ENCODE measurements at regions not wholly inside any gene's neighbourhood (a gene's known extent, or its start where the extent isn't known, plus 50 kb on each side); places are given as distances from the start of the nearest gene placed in this dataset.
"Not testable (repeated sequence)": the region's sequence is repeated elsewhere in the genome, so short reads cannot be mapped to it uniquely, and the experiment has no call there.

DNA sequence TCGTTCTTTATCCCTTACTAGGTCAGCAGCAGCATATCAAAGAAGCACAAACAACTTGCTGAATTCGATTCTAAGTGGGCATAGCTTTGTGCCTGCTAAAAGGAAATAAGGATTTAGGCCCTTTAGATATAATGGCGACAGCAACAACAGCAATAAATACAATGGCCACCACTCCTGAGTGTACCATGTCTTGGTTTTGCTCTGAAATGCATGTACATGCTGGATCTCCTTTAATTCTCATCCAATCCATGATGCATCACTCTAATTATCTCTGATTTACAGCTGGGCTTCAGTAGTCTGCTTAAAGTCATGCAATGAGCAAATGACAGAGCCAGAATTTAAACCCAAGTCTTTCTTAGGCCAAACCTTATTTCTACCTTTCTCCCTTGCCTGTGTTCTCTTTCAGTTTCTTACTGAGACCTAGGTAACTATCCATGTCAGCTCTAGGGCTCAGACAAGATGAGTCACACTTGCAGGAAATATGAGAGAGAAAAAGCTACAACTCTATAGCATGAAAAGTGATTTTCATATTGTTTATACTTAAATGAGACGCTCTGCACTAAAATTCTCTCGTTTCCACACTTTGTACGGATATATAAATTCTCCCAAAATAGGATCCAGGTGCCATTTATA is 111.8 kb downstream of the HMHB1 start:
- Mint-ChIP-seq H3K27me3 (no peaks in the 10 kb centered on the region), H3K27ac (no peak overlapping the region), H3K4me1 (ENCODE audit: low read depth) (no peaks in the 10 kb centered on the region), H3K4me3 (no peak overlapping the region), H3K9me3 (no peaks in the 10 kb centered on the region), H3K36me3 (ENCODE audit: low read depth) (no peaks in the 10 kb centered on the region)

DNA sequence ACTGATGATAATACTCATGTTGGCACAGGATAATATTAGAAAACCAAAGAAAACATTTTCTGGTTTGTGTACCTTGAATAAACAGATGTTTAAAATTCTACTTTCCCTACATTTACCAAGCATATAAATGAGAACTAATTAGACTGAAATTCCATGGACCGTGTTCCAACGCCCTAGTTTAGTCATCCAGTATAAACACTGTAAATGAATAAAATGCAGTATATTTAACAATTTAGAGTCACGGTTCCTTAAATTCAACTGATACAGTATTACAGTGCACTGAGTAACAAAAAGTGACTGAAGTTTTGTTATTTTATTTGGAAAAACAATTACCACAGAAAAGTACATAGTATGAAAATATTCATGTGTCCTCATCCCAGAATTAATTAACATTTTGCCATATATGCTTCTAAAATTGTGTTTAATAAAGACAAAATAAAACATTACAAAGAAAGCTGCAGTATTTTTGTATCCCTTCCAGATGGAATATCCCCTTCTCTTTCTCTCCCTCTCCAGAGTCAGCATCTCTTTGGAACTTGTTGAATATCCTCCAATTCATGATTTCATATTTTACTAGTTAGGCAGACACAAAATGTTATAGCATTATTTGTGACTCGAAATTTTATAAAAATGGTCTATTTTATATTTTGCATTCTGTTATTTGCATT is 112.5 kb downstream of the HMHB1 start:
- Mint-ChIP-seq H3K27ac (no peak overlapping the region), H3K4me3 (no peak overlapping the region), H3K4me1 (ENCODE audit: low read depth) (no peaks in the 10 kb centered on the region), H3K36me3 (ENCODE audit: low read depth) (no peaks in the 10 kb centered on the region), H3K27me3 (no peaks in the 10 kb centered on the region), H3K9me3 (no peaks in the 10 kb centered on the region)

DNA sequence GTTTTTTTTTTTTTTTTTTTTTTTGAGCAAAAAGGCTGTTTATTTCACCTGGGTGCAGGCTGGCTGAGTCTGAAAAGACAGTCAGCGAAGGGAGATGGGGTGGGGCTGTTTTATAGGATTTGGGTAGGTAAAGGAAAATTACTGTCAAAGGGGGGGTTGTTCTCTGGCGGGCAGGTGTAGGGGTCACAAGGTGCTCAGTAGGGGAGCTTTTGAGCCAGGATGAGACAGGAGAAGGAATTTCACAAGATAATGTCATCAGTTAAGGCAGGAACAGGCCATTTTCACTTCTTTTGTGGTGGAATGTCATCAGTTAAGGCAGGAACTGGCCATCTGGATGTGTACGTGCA is 113.0 kb downstream of the HMHB1 start:
- H3K9me3 Mint-ChIP-seq; H3K27ac Mint-ChIP-seq; H3K36me3 Mint-ChIP-seq (ENCODE audit: low read depth); H3K4me1 Mint-ChIP-seq (ENCODE audit: low read depth); H3K27me3 Mint-ChIP-seq; H3K4me3 Mint-ChIP-seq: not testable (repeated sequence)

DNA sequence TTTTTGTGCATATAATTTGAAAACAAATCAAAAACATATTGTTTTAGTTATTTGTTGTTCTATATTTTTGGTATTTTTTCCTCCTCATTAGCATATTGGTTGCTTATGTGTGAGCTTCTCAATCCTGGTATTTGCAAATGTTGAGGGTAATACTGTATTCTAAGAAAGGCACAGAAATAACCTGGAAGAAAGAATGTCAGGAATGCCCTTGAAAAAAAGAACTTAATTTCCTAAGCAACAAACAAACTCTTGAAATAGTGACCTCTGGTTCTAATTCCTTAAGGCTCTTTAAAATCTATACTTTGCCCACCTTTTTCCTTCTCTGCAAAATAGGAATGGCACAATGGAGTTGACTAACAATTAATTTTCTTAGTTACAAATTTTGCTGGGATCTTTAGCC is 117.5 kb downstream of the HMHB1 start:
- Mint-ChIP-seq H3K27me3 (peaks cover 1% of the 10 kb centered on the region), H3K4me1 (ENCODE audit: low read depth) (no peaks in the 10 kb centered on the region), H3K4me3 (no peak overlapping the region), H3K9me3 (peaks cover 2% of the 10 kb centered on the region), H3K36me3 (ENCODE audit: low read depth) (no peaks in the 10 kb centered on the region), H3K27ac (no peak overlapping the region)

DNA sequence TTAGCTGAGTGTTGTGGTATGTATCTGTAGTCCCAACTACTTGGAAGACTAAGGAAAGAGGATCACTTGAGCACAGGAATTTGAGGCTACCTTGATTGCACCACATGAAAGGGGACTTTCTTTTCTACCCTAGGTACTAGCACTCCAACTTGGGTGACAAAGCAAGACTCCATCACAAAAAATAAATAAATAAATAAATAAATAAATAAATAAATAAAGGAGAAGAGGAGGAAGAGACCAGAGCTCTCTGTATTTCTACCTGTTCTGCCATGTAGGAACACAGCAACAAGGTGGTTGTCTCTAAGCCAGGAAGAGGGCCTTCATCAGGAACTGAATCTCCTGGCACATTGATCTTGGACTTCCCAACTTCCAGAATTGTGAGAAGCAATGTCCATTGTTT is 118.6 kb downstream of the HMHB1 start:
- no peak overlapping the region for H3K4me3 Mint-ChIP-seq
- H3K36me3 Mint-ChIP-seq (ENCODE audit: low read depth): no peaks in the 10 kb centered on the region
- H3K4me1 Mint-ChIP-seq (ENCODE audit: low read depth): no peaks in the 10 kb centered on the region
- peaks cover 4% of the 10 kb centered on the region for H3K27me3 Mint-ChIP-seq
- H3K27ac Mint-ChIP-seq: no peak overlapping the region
- peaks cover 8% of the 10 kb centered on the region for H3K9me3 Mint-ChIP-seq

DNA sequence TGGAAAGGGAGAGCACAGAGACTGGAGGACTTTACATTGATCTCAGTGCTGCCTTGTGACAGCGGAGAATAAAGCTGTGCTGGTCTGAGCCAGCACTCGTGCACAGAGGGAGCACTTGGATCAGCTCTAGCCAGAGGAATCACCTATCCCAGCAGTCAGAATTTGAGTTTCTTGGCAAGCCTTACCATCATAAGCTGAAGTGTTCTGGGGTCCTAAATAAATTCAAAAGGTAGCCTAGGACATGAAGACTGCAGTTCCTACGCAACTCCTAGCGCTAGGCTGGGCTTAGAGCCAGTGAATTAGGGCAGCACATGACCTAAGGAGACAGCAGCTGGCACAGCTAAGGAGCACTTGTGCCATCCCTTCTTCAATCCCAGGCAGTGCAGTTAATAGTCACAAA is 119.5 kb downstream of the HMHB1 start:
- no peak overlapping the region for H3K27ac Mint-ChIP-seq
- no peaks in the 10 kb centered on the region for H3K36me3 Mint-ChIP-seq (ENCODE audit: low read depth)
- peaks cover 8% of the 10 kb centered on the region for H3K9me3 Mint-ChIP-seq
- no peaks in the 10 kb centered on the region for H3K4me1 Mint-ChIP-seq (ENCODE audit: low read depth)
- H3K4me3 Mint-ChIP-seq: no peak overlapping the region
- H3K27me3 Mint-ChIP-seq: peaks cover 4% of the 10 kb centered on the region

DNA sequence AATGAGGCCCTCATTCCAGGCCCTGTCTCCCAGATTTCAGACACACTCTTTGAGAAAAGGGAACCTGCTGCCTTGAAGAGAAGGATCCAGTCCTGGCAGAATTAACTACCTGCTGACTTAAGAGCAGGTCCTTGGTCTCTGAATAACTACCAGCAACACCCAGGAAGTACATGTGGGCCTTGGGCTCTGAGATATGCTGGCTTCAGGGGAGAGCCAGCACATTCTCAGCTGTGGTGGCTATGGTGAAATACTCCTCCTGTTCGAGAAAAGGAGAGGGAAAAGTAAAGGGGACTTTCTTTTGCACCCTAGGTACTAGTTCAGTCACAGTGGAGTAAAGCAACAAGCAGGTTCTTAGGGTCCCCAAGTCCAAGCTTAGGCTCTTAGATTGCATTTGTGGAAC is 120.0 kb downstream of the HMHB1 start:
- H3K36me3 Mint-ChIP-seq (ENCODE audit: low read depth): no peaks in the 10 kb centered on the region

DNA sequence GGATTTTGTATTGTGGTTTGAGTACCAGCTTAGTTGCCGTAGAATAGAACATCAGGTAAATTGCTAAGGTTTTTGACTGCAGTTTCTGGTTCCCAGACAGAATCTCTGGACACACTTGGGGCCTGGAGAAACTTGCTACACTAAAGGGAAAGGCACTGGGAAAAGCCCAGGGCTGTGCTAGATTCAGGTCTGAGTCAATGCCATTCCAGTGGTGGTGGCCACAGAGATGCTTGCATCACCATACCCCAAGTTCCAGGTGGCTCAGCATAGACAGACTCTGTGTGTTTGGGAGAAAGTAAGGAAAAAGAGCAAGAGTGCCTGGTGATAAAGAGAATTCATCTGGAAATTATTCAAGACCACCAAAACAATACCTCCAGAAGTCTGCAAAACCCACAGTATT is 120.6 kb downstream of the HMHB1 start:
- H3K9me3 Mint-ChIP-seq: peaks cover 8% of the 10 kb centered on the region
- H3K4me3 Mint-ChIP-seq: no peak overlapping the region
- no peak overlapping the region for H3K27ac Mint-ChIP-seq
- no peaks in the 10 kb centered on the region for H3K36me3 Mint-ChIP-seq (ENCODE audit: low read depth)
- no peaks in the 10 kb centered on the region for H3K4me1 Mint-ChIP-seq (ENCODE audit: low read depth)
- peaks cover 4% of the 10 kb centered on the region for H3K27me3 Mint-ChIP-seq

More for the DNA sequence above, 120.0 kb downstream of the HMHB1 start:
- Mint-ChIP-seq H3K27me3 (peaks cover 4% of the 10 kb centered on the region), H3K9me3 (peaks cover 8% of the 10 kb centered on the region), H3K4me3 (no peak overlapping the region), H3K4me1 (ENCODE audit: low read depth) (no peaks in the 10 kb centered on the region), H3K27ac (no peak overlapping the region)

DNA sequence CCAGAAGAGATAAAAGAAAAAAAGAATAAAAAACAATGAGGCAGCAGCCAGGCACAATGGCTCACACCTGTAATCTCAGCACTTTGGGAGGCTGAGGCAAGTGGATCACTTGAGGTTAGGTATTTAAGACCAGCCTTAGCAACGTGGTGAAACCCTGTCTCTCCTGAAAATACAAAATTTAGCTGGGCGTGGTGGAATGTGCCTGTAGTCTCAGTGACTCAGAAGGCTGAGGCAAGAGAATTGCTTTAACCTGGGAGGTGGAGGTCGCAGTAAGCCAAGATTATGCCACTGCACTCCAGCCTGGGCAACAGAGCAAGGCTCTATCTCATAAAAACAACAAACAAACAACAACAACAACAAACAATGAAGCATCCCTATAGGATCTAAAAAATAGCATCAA is 121.5 kb downstream of the HMHB1 start:
- H3K9me3 Mint-ChIP-seq: peaks cover 8% of the 10 kb centered on the region
- H3K4me1 Mint-ChIP-seq (ENCODE audit: low read depth): no peaks in the 10 kb centered on the region
- H3K4me3 Mint-ChIP-seq: no peak overlapping the region
- no peaks in the 10 kb centered on the region for H3K36me3 Mint-ChIP-seq (ENCODE audit: low read depth)
- H3K27ac Mint-ChIP-seq: no peak overlapping the region
- peaks cover 4% of the 10 kb centered on the region for H3K27me3 Mint-ChIP-seq

DNA sequence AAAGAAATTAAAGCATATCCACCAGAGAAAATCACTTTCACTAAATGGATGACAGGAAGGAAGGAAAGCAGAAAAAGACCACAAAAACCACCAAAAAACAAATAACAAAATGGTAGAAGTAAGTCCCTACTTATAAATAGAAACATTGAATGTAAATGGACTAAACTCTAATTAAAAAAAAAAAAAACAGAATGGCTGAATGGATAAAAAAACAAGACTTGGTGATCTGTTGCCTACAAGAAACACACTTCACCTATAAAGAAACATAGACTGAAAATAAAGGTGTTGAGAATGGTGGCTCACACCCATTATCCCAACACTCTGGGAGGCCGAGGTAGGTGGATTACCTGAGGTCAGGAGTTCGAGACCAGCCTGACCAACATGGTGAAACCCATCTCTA is 122.9 kb downstream of the HMHB1 start:
- Mint-ChIP-seq H3K4me1 (ENCODE audit: low read depth) (no peaks in the 10 kb centered on the region), H3K9me3 (peaks cover 8% of the 10 kb centered on the region), H3K27ac (no peak overlapping the region), H3K36me3 (ENCODE audit: low read depth) (no peaks in the 10 kb centered on the region), H3K4me3 (no peak overlapping the region), H3K27me3 (peaks cover 4% of the 10 kb centered on the region)

DNA sequence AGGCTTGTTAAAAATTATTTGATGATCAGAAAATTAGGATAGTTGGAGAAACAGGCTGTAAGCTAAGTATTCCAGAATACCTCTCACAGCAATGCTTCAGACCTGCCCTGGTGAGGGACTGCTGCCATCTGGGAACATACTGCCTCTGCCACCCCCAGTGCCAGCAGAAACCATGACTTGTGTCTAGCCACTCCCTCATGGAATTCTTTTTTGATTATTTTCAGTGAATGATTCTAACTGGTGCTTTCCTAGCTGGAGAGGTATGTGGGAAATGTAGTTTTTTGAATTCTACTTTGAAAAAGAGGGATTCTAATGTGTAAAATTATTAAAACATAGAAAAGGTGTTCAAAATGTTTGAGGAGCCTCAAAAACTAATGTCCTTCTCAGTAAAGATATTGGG is 126.3 kb downstream of the HMHB1 start:
- Mint-ChIP-seq H3K4me3 (no peak overlapping the region), H3K36me3 (ENCODE audit: low read depth) (no peaks in the 10 kb centered on the region), H3K4me1 (ENCODE audit: low read depth) (no peaks in the 10 kb centered on the region), H3K27me3 (peaks cover 4% of the 10 kb centered on the region), H3K27ac (no peak overlapping the region), H3K9me3 (peaks cover 12% of the 10 kb centered on the region)

DNA sequence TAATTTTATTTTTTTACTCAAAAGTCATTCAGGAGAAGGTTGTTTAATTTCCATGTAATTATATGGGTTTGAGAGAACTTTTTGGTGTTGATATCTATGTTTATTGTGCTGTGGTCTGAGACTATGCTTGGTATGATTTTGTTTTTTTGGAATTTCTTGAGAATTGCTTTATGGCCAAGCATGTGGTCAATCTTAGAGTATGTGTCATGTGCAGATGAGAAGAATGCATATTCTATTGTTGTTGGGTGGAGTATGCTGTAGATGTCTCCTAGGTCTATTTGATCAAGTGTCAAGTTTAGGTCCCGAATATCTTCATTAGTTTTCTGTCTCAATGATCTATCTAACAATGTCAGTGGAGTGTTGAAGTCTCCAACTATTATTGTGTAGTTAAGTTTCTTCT is 134.9 kb downstream of the HMHB1 start:
- Mint-ChIP-seq H3K27me3 (peaks cover 18% of the 10 kb centered on the region), H3K27ac (no peak overlapping the region), H3K4me3 (no peak overlapping the region), H3K4me1 (ENCODE audit: low read depth) (no peaks in the 10 kb centered on the region), H3K9me3 (peaks cover 12% of the 10 kb centered on the region), H3K36me3 (ENCODE audit: low read depth) (no peaks in the 10 kb centered on the region)

DNA sequence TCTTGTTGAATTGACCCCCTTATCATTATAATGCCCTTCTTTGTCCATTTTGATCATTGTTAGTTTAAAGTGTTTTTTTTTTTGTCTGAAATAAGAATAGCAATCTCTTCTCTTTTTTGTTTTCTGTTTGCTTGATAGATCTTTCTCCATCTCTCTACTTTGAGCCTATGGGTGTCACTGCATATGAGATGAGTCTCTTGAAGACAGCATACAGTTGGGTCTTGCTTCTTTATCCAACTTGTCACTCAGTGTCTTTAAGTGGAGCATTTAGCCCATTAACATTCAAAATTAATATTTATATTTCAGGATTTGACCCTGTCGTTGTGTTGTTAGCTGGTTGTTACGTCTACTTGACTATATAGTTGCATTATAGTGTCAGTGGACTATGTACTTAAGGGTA is 135.4 kb downstream of the HMHB1 start:
- Mint-ChIP-seq H3K27me3 (peaks cover 18% of the 10 kb centered on the region), H3K4me1 (ENCODE audit: low read depth) (no peaks in the 10 kb centered on the region)

DNA sequence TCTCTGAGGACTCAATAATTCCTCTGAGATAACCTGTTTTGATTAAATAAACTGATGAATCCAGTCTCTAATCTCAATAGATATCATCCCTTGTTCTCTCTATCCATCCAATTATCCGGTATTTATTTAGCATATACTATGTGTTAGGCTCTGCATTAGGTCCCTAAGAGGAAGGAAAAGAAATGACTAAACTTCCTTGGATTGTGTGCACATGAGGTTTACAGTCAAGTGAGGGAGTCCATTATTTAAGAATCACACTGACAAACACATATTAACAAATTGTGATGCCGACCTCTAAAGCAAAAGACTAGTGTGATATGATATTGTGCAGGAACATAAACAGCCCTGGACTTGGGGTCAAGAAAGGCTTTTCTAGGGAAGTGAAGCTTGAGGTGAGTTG is 140.8 kb downstream of the HMHB1 start:
- no peaks in the 10 kb centered on the region for H3K36me3 Mint-ChIP-seq (ENCODE audit: low read depth)
- no peak overlapping the region for H3K4me3 Mint-ChIP-seq
- H3K9me3 Mint-ChIP-seq: no peaks in the 10 kb centered on the region
- H3K4me1 Mint-ChIP-seq (ENCODE audit: low read depth): no peaks in the 10 kb centered on the region
- peaks cover 19% of the 10 kb centered on the region for H3K27me3 Mint-ChIP-seq
- no peak overlapping the region for H3K27ac Mint-ChIP-seq

More for the DNA sequence above, 135.4 kb downstream of the HMHB1 start:
- Mint-ChIP-seq H3K4me3 (no peak overlapping the region), H3K36me3 (ENCODE audit: low read depth) (no peaks in the 10 kb centered on the region), H3K27ac (no peak overlapping the region), H3K9me3 (peaks cover 12% of the 10 kb centered on the region)

DNA sequence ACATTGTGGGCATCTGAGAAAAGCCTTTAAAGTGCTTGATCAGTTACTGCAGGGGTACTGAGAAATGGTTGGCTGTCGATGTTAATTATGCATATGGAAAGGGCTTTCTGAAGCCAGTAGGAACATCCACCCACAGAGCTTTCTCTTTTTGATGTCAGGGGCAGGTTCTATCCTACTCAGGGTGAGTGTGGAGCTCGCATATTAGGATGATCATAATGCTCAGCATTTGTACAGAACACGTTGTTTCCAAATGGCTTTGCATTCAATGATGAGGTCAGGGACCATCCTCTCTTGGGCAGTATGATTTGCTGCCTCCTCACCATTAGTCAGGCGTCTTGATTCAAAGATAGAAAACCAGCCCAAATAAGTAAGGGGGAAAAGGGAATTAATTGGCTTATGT is 141.9 kb downstream of the HMHB1 start:
- Mint-ChIP-seq H3K4me1 (ENCODE audit: low read depth) (no peaks in the 10 kb centered on the region), H3K27ac (no peak overlapping the region), H3K27me3 (peaks cover 15% of the 10 kb centered on the region), H3K4me3 (no peak overlapping the region), H3K36me3 (ENCODE audit: low read depth) (no peaks in the 10 kb centered on the region), H3K9me3 (no peaks in the 10 kb centered on the region)

DNA sequence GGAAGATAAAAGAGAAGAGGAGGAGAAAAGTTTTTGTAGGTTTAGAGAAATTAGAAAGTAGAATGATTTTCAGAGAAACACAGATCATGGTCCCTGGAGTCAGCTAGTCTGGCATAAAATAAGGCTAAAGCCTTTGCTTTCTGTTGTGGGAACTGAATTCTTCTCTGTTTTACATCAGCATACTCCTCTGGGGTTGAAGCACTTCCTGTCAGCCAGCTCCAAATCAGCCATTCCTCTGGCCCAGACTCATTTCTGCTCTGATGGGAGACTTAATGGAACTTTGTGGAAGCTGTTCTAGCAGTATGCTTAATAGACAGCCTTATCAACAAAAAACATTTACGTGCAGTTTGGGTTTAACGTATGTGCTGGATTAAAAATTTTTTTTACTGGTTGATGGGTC is 143.2 kb downstream of the HMHB1 start:
- Mint-ChIP-seq H3K36me3 (ENCODE audit: low read depth) (no peaks in the 10 kb centered on the region), H3K27ac (no peak overlapping the region), H3K27me3 (peaks cover 8% of the 10 kb centered on the region), H3K4me1 (ENCODE audit: low read depth) (no peaks in the 10 kb centered on the region), H3K4me3 (no peak overlapping the region), H3K9me3 (no peaks in the 10 kb centered on the region)
